SK-N-SH (cell line): ENCODE measurements at regions not wholly inside any gene's neighbourhood (a gene's known extent, or its start where the extent isn't known, plus 50 kb on each side); places are given as distances from the start of the nearest gene placed in this dataset.

Experiments used
- CTCF ChIP-seq: fragments of 200-600 bp; sonication (generic); IDR thresholded peaks from 2 replicates; pipeline ENCODE4 v1.6.1; 2017; ENCODE audit warnings: antibody characterized with exemption, mild to moderate bottlenecking, moderate library complexity
- EP300 ChIP-seq, 2 experiments: IDR thresholded peaks; 2 replicates each; pipeline versions ENCODE4 v1.4.0 to v1.6.1; 2012; ENCODE audit warnings: borderline replicate concordance in 1 of 2, low read depth in 1 of 2, low read length in 1 of 2
- FOXM1 ChIP-seq: IDR thresholded peaks from 2 replicates; pipeline ENCODE4 v1.4.0; 2012; ENCODE audit warnings: low read depth, mild to moderate bottlenecking
- MAX ChIP-seq: IDR thresholded peaks from 2 replicates; pipeline ENCODE4 v1.4.0; 2012; ENCODE audit warnings: low read depth
- MXI1 ChIP-seq: IDR thresholded peaks from 2 replicates; pipeline ENCODE4 v1.6.1; 2012; ENCODE audit warnings: mild to moderate bottlenecking, low read depth, low read length, improper control_type of control experiment
- POLR2AphosphoS5 ChIP-seq: IDR thresholded peaks from 2 replicates; pipeline ENCODE4 v1.6.1; 2012; ENCODE audit warnings: low read depth, low read length
- RAD21 ChIP-seq: IDR thresholded peaks from 2 replicates; pipeline ENCODE4 v1.6.1; 2012; ENCODE audit warnings: mild to moderate bottlenecking, low read length
- RFX5 ChIP-seq: IDR thresholded peaks from 2 replicates; pipeline ENCODE4 v1.6.1; 2012; ENCODE audit warnings: mild to moderate bottlenecking, improper control_type of control experiment, low read length
- SMC3 ChIP-seq: IDR thresholded peaks from 2 replicates; pipeline ENCODE4 v1.6.1; 2012; ENCODE audit warnings: low read depth, low read length, improper control_type of control experiment
- TEAD4 ChIP-seq: IDR thresholded peaks from 2 replicates; pipeline ENCODE4 v1.4.0; 2012; ENCODE audit warnings: mild to moderate bottlenecking, borderline replicate concordance; ENCODE audit not compliant: insufficient read depth
- USF1 ChIP-seq: IDR thresholded peaks from 2 replicates; pipeline ENCODE4 v1.4.0; 2012; ENCODE audit warnings: low read depth, borderline replicate concordance

GRCh38 chr16:63512910-63513309, 1476.7 kb upstream of the CDH8 start:
- TF ChIP-seq CTCF (no peak), RAD21 (no peak), POLR2AphosphoS5 (no peak), FOXM1 (no peak), USF1 (no peak), EP300 (IDR thresholded peaks at IDR 0.05; ENCODE audit: borderline replicate concordance in 1 of 2, low read depth in 1 of 2, low read length in 1 of 2) (no peak), MAX (no peak), TEAD4 (no peak), RFX5 (no peak), SMC3 (no peak), MXI1 (no peak)
